ENCODE measurements at regions not wholly inside any gene's neighbourhood (a gene's known extent, or its start where the extent isn't known, plus 50 kb on each side); places are given as distances from the start of the nearest gene placed in this dataset.

DNA sequence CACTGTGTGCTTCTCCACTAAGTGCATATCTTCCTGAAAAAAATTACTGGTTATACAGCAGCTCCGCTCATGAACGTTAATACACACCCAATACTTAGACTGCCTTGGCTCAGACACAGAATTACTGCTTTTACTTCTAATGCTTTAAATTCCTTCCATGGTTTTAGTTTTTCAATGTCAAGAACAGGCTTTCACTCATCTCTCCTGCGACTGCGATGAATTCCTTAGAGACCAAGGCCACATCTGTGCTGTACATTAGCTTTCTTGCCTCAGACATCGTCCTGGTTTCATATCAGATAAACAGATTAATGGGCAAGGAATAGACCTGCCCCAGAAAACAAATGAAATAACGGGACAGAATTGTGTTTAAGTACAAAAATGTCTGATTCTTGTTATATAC is 120.2 kb downstream of the CYP26A1 start:
- no peaks in the 10 kb centered on the region for H3K36me3 ChIP-seq (ENCODE audit: insufficient read depth, low read length)
- H3K4me2 ChIP-seq (ENCODE audit: low read length) = no peak overlapping the region
- H3K79me2 ChIP-seq (replicated peaks; ENCODE audit: insufficient read depth, low read length) = no peaks in the 10 kb centered on the region
- no peaks in the 10 kb centered on the region for H3K27me3 ChIP-seq (ENCODE audit: insufficient read depth, low read depth, low read length)
- no peaks in the 10 kb centered on the region for H3K9me2 ChIP-seq (ENCODE audit: insufficient read depth, low read length)
- TF ChIP-seq POLR2AphosphoS5 (IDR thresholded peaks at IDR 0.05) = peak; percentile 70
- TF ChIP-seq SMC3 (conservative IDR thresholded peaks at IDR 0.05; ENCODE audit: poor library complexity) = no peak
- no peak for TF ChIP-seq TAF1 (IDR thresholded peaks at IDR 0.05; ENCODE audit: low read depth)
- no peaks in the 10 kb centered on the region for H3K9me3 ChIP-seq (ENCODE audit: low read length)
- no peak overlapping the region for H3K4me3 ChIP-seq (ENCODE audit: low read length)
- no peaks in the 10 kb centered on the region for H4K20me1 ChIP-seq (ENCODE audit: insufficient read depth)
- no peak overlapping the region for H3K27ac ChIP-seq (ENCODE audit: low read length)
- H3K9ac ChIP-seq (ENCODE audit: low read length) = no peak overlapping the region
- no peak overlapping the region for H2AFZ ChIP-seq (ENCODE audit: low read depth, low read length)
- no peaks in the 10 kb centered on the region for H3F3A ChIP-seq (ENCODE audit: insufficient read depth, low read length, poor library complexity, severe bottlenecking)

DNA sequence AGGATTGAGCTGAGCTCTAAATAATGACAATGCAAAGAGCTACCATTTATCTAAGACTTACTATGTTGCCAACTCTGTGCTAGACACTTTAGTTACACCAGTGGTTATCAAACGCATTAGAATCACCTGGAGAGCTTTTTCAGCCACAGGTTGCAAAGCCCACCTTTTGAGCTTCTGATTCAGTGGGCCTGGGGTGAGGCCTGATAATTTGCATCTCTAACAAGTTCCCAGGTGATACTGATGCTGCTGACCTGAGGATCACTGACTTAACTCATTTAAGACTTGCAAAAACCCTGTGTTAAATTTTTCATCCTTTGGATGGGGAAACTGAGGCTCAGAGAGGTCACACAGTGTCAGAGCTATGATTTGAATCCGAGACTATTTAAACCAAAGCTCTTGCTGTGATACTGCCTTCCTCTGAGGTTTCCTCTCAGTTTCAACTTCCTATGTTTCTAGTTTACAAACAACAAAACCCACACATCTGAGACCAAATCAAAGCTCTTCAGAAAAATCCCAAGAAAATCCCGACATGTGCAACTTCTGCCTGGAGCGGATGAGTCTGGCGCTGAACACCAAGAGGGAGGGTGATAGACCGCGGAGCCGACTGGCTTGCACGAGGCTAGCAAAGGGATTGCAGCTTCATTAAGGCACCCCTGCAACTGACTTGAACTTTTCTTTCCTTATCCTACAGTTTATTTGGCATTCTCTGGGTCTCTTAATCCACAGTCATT is 124.9 kb downstream of the CYP26A1 start:
- Histone ChIP-seq H3K4me2 (ENCODE audit: low read length) (no peak overlapping the region), H4K20me1 (ENCODE audit: insufficient read depth) (no peaks in the 10 kb centered on the region)
- no peak for TF ChIP-seq TAF1 (IDR thresholded peaks at IDR 0.05; ENCODE audit: low read depth)
- no peak for TF ChIP-seq SMC3 (conservative IDR thresholded peaks at IDR 0.05; ENCODE audit: poor library complexity)
- no peak for TF ChIP-seq RAD21 (conservative IDR thresholded peaks at IDR 0.05)
- TF ChIP-seq, protein P1, sequence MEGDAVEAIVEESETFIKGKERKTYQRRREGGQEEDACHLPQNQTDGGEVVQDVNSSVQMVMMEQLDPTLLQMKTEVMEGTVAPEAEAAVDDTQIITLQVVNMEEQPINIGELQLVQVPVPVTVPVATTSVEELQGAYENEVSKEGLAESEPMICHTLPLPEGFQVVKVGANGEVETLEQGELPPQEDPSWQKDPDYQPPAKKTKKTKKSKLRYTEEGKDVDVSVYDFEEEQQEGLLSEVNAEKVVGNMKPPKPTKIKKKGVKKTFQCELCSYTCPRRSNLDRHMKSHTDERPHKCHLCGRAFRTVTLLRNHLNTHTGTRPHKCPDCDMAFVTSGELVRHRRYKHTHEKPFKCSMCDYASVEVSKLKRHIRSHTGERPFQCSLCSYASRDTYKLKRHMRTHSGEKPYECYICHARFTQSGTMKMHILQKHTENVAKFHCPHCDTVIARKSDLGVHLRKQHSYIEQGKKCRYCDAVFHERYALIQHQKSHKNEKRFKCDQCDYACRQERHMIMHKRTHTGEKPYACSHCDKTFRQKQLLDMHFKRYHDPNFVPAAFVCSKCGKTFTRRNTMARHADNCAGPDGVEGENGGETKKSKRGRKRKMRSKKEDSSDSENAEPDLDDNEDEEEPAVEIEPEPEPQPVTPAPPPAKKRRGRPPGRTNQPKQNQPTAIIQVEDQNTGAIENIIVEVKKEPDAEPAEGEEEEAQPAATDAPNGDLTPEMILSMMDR (IDR thresholded peaks at IDR 0.05; ENCODE audit: poor library complexity, severe bottlenecking) = no peak
- TF ChIP-seq, protein P2, sequence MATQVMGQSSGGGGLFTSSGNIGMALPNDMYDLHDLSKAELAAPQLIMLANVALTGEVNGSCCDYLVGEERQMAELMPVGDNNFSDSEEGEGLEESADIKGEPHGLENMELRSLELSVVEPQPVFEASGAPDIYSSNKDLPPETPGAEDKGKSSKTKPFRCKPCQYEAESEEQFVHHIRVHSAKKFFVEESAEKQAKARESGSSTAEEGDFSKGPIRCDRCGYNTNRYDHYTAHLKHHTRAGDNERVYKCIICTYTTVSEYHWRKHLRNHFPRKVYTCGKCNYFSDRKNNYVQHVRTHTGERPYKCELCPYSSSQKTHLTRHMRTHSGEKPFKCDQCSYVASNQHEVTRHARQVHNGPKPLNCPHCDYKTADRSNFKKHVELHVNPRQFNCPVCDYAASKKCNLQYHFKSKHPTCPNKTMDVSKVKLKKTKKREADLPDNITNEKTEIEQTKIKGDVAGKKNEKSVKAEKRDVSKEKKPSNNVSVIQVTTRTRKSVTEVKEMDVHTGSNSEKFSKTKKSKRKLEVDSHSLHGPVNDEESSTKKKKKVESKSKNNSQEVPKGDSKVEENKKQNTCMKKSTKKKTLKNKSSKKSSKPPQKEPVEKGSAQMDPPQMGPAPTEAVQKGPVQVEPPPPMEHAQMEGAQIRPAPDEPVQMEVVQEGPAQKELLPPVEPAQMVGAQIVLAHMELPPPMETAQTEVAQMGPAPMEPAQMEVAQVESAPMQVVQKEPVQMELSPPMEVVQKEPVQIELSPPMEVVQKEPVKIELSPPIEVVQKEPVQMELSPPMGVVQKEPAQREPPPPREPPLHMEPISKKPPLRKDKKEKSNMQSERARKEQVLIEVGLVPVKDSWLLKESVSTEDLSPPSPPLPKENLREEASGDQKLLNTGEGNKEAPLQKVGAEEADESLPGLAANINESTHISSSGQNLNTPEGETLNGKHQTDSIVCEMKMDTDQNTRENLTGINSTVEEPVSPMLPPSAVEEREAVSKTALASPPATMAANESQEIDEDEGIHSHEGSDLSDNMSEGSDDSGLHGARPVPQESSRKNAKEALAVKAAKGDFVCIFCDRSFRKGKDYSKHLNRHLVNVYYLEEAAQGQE (IDR thresholded peaks at IDR 0.05; ENCODE audit: borderline replicate concordance) = no peak
- TF ChIP-seq EZH2 (IDR thresholded peaks at IDR 0.05; ENCODE audit: borderline replicate concordance, insufficient read depth, low read length, poor library complexity, severe bottlenecking) = no peak
- no peak for TF ChIP-seq EP300 (conservative IDR thresholded peaks at IDR 0.05; ENCODE audit: poor library complexity, severe bottlenecking)
- no peak for TF ChIP-seq POLR2AphosphoS5 (IDR thresholded peaks at IDR 0.05)
- TF ChIP-seq MXI1 (conservative IDR thresholded peaks at IDR 0.05; ENCODE audit: poor library complexity, severe bottlenecking) = no peak

More for the DNA sequence above, 124.9 kb downstream of the CYP26A1 start:
- H3K79me2 ChIP-seq (replicated peaks; ENCODE audit: insufficient read depth, low read length) = no peaks in the 10 kb centered on the region
- H3K9ac ChIP-seq (ENCODE audit: low read length) = no peak overlapping the region
- H3F3A ChIP-seq (ENCODE audit: insufficient read depth, low read length, poor library complexity, severe bottlenecking) = no peaks in the 10 kb centered on the region
- H2AFZ ChIP-seq (ENCODE audit: low read depth, low read length) = no peak overlapping the region
- no peak overlapping the region for H3K27ac ChIP-seq (ENCODE audit: low read length)
- no peaks in the 10 kb centered on the region for H3K36me3 ChIP-seq (ENCODE audit: insufficient read depth, low read length)
- no peak overlapping the region for H3K4me3 ChIP-seq (ENCODE audit: low read length)
- no peaks in the 10 kb centered on the region for H3K9me3 ChIP-seq (ENCODE audit: low read length)
- no peaks in the 10 kb centered on the region for H3K9me2 ChIP-seq (ENCODE audit: insufficient read depth, low read length)
- no peaks in the 10 kb centered on the region for H3K27me3 ChIP-seq (ENCODE audit: insufficient read depth, low read depth, low read length)

Data from neural cell (in vitro differentiated cells).